ENCODE measurements at regions not wholly inside any gene's neighbourhood (a gene's known extent, or its start where the extent isn't known, plus 50 kb on each side); places are given as distances from the start of the nearest gene placed in this dataset.
A peak's percentile ranks its signal among the peaks of the same experiment; 100 is the strongest.
"Not testable (repeated sequence)": the region's sequence is repeated elsewhere in the genome, so short reads cannot be mapped to it uniquely, and the experiment has no call there.

DNA sequence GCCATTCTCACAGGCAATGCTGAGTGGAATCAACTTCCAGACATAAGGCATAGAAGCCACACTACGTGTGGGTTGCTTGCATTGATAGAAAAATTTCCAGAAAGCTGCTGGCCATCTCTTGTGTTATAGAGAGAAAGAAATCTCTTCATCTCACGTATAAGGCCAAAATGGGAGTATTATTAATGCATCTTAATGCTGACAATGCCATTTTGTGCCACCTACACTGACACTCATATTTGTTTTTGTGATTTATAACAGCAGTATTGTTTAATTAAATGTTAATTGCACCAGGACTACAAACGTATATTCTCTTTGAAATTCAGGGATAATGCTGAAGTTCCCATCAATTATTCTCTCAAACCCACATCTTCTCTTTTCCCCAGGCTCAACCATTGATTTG lies 56.1 kb upstream of the TMEM132D start:
- DNase-seq (ENCODE audit: low read depth in 2 of 3, low spot score in 2 of 3): no peak

DNA sequence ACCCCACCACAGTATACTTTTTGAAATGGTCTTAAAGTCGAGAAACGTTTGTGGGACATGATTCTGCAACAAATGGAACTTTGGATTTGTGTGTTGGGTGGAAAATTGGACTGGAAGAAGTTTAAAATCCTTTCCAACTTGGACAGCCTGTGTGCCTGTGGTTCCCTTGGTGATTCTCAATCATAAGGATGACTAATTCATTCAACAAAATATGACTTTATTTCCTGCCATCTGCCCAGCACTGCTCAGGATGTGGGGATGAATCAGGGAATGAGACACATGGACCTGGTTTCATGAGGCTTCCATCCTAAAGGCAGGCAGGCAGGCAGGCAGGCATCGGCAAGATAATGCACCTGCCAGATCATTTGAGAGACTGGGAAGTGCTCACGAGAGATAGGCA lies 57.3 kb upstream of the TMEM132D start:
- no peak for DNase-seq (ENCODE audit: low read depth in 2 of 3, low spot score in 2 of 3)

DNA sequence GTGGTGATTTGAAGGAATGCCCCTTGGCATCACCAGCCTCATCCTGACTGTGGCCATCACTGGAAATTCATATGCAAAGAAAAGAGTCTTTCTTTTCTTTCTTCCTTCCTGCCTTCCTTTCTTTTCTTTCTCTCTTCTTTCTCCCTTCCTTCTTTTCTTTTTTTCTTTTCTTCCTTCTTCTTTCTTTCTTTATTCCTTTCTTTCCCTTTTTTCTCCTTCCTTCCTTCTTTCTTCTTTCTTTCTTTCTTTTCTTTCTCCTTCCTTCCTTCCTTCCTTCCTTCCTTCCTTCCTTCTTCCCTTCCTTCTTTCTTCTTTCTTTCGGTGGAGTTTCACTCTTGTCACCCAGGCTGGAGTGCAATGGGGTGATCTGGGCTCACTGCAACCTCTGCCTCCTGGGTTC lies 58.0 kb upstream of the TMEM132D start:
- no peak for DNase-seq (ENCODE audit: low read depth in 2 of 3, low spot score in 2 of 3)

DNA sequence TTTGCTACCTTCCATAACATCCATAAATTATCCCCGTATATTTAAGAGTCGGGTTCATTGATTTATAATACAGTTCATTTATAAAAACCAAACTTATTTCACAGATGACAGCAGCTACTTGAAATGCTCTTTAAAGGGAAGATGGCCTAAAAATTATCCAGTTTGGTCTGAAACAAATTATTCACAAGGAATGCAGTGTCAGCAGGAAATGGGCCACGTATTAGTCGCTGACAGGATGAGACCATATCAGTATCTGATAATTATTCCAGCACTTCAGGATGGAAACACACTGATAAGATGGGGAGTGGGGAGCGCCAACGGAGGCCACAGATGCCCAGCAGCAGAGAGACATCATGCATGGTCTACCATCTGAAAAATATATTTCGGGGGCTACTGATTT lies 60.5 kb upstream of the TMEM132D start:
- no peak for DNase-seq (ENCODE audit: low read depth in 2 of 3, low spot score in 2 of 3)

DNA sequence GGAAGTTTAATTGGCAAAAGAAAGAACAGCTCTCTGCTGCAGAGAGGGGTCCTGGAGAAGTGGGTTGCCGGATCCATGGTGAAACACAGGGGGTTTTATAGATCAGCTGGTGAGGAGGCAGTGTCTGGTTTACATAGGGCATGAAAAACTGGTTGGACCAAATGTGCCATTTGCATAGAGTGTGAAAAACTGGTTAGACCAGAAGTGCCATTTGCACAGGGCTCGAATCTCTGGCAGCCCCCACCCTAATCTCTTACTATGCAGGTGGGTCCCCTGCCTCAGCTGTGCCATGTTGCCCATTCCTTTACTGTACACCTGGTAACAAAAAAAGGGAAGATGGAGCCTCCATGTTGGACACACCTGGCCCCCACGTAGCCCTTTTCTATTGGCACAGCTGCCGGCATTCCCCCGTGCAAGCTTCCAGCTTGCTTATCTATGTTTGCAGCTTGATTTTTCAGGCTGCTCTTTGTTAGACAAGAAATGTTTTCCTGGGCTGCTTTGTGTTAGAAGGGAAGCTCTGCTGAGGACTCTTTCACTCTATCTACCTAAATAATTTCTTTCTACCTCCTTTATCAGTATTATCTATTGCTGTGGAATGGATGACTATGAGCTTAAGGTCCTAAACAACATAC lies 61.1 kb upstream of the TMEM132D start:
- DNase-seq (ENCODE audit: low read depth in 2 of 3, low spot score in 2 of 3): no peak

DNA sequence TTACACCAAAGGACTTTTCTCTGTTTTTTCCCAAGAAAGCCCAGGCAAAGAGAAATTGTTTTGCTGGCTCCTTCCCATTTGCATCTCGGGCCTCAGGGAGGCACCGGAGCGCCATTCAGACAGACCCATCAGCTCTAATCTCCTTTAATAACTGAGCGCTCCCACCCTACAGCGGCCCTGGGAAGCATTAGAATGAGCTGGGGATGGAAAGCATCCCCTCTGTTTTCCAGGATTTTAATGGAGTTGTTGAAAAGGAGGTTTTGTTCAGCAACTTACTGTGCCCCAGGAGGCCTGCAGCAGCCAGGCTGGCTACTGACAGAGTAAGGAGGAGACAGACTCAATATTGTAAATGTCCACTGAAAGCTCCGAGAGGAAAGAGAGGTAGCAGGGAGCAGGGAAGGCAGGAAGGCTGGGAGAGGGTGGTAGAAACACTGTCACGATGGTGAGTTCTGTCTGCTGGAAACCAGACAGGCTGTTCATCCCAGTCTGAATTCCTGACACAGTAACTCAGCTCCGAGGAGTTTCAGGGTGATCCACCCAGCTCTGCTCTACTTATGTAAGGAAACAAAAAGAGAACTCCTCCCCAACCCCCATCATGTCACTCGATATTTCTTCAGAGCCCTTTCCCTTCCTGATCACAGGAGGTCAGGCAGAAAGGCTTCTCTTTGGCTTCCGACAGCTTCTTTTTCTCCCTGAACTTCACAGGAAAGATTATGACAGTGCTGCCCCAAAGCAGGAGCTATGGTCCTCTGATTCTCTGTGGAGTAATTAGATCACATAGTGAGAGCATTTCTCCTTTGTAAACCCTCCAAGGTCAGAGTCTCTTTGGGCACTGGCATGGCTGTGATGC lies 62.5 kb upstream of the TMEM132D start:
- no peak for DNase-seq (ENCODE audit: low read depth in 2 of 3, low spot score in 2 of 3)

DNA sequence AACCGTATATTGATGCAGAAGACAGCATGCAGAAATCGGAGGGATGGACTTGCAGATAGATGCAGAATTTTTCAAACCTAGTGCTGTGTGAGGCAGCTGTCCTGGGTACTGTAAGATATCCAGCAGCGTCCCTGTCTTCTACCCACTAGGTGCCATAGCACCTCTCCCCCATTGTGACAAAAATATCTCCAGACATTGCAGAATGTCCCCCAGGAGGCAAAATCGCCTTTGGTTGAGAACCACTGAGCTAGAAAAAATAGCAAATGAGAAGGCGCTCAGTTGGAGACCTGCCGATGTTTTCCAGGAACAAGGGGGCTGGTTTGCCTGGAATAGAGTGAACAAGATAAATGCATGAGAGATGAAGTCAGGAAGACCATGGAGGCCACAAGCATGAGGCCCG lies 67.9 kb upstream of the TMEM132D start:
- DNase-seq (ENCODE audit: low read depth in 2 of 3, low spot score in 2 of 3): no peak

DNA sequence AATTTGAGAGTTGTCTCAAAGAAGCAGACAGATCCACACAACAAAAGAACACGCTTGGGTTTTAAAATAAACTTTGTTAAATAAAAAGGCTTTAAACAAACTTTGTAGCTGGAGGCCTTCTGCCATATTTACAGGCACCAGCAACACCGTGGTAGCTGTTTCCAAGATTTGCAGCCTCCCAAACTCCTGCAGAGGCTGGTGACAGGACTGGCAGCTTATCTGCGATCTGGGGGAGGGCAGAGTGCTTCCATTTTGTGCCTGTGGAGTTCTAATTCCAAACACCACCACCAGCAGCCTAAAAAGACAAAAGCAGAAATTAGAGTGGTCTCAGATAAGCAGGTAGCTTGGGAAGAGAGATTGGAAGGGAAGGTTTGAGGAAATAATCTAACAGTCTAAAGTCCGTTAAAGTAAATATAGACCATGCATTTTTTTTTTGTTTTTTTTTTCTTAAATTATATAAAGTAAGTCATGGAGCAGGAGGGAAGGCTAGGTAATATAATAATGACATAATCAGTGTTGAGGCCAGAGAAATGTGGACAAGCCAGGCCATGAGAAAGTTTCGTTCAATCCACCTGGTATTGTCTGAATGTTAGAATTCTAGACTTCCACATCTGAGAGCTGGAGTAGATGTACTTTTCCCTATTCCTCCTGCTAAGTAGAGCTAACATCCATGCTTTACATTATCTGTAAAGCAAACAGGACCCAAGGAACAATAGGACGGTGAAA lies 69.6 kb upstream of the TMEM132D start:
- DNase-seq (ENCODE audit: low read depth in 2 of 3, low spot score in 2 of 3): no peak

DNA sequence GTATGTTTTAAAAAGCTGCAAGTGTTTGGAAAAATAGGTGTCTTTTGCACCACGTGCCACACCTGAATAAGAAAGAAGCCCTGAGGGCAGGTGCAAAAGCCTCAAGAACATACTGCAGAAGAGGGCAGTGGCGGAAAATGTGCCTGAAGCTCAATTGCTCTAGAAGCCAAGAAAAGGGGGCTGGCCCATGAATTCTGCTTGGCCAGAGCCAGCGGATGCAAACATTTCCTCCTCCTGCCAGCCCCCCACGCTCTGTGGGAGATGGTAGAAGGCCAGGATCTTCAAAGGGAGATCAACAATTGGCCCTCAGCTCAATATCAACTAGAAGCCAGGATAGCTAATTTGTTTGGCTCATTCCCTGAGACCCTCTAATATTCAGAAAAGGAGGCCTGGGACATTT lies 80.3 kb upstream of the TMEM132D start:
- DNase-seq (ENCODE audit: low read depth in 2 of 3, low spot score in 2 of 3): no peak

DNA sequence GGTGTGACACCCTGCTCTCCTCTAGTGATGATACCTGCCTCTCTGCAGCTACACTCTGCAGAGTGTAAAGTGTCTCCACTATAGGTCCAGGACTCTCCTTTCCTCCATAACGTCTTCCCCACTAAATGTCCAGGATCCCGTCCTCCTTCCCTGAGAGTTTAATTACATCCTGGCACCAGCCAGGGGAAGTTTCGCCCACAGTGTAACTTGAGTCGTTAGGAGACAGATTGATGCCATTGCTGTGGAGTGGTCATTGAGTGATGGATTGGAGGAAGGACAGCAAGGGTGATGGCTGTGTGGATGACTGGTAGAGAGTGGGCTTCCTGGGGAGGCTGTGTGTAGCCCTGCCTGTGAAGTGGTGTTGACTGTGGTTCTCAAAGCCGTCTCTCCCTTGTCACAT lies 84.0 kb upstream of the TMEM132D start:
- DNase-seq (ENCODE audit: low read depth in 2 of 3, low spot score in 2 of 3): no peak

DNA sequence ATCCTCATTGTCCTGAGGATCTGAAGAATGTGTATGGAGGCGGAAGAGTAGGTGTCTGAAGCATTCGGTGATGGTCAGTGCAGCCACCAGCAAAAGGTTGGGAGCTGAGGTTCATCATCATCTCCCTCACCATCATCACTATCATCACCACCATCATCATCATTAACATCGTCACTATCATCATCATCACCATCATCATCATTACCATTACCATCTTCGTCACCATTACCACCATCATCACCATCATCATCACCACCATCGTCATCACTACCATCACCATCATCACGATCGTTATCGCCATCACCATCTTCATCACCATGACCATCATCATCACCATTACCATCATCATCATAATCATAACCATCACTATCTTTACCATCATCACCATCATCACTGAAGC lies 90.8 kb upstream of the TMEM132D start:
- DNase-seq (ENCODE audit: low read depth in 2 of 3, low spot score in 2 of 3): no peak

DNA sequence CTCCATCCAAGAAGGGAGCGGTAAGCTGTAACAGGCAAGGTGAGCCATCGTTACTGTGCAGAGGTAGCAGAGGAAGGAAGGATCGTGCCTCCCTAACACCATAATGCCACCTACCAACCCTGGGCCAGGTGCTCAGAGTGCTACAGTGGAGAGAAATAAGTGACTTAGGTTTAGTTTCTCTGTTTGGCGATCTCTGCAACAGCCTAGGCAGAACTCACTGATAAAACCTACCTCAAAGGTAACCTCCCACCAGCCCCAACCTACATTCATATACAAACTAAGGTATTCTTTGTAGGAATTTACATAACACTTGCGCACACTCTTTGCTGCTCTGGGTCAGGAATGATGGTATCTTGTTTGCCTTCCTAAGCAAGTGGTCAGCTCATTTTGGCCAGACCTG lies 93.4 kb upstream of the TMEM132D start:
- no peak for DNase-seq (ENCODE audit: low read depth in 2 of 3, low spot score in 2 of 3)

DNA sequence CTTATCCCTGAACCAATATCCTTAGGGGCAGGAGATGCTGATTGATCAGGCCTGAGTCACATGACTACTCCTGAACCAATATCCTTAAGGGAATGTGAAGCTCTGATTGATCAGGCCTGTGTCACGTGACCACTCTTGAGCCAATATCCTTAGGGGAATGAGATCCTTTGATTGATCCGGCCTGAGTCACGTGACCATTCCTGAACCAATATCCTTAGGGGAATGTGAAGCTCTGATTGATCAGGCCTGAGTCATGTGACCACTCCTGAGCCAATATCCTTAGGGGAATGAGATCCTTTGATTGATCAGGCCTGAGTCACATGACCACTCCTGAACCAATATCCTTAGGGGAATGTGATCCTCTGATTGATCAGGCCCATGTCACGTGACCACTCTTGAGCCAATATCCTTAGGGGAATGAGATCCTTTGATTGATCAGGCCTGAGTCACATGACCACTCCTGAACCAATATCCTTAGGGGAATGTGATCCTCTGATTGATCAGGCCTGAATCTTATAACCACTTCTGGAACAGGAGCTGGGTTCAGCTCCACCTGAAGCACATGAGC lies 100.6 kb upstream of the TMEM132D start:
- DNase-seq (ENCODE audit: low read depth in 2 of 3, low spot score in 2 of 3): not testable (repeated sequence)

DNA sequence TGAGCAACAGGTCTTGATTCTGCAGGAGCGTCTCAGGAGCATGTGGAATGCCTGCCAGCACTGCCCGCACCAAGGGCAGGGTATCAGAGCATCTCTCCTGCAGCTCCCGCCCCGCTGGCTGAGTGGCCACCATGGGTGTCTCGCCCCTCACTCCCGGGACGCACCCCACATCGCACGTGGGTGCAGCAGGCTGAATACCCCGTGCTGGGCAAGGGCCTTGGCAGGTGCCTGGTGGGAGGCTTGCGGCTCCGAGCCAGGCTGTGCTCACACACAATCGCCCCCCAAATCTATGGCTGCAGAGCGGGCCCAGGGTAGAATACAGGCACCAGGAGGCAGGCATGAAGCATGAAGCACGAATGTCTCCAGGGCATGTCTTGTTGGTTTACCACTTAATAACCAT lies 103.9 kb upstream of the TMEM132D start:
- no peak for DNase-seq (ENCODE audit: low read depth in 2 of 3, low spot score in 2 of 3)

DNA sequence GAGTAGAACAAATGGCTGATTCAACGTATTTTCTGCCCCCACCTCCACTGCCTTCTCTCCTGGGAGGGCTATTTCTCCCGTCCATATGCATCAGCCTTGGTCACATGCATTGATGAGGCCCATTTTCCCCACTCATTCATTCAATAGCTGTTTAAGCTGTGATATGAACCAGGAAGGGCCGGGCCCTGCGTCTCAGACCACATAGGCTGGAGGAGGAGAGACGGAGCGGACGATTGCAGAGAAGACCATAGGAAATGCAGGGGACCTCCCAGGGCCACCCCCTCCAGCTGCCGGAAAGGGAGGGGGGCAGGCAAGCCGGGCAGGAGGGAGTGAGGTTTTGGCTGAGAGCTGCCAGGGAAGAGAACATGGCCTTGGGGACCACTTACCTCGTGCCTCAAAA lies 104.4 kb upstream of the TMEM132D start:
- DNase-seq (ENCODE audit: low read depth in 2 of 3, low spot score in 2 of 3): no peak

DNA sequence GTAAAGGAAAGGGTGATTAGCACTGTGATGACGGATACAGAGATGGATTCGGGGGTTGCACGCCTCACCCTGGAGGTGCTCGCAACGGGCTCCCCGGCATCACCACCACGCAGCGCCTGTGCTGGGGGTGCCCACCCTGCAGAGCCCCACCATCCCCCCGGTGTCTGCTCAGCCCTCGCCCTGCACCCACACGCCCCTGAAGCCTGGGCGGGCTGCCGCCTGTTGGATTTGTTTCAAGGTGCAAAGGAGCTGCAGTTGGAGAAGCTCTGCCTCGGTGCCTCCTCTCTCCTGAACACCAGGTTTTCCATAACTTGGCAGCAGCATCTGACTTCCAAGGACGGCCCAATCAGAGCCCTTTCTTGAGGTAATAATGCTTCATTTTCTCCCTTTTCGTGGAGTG lies 106.1 kb upstream of the TMEM132D start:
- DNase-seq (ENCODE audit: low read depth in 2 of 3, low spot score in 2 of 3): no peak

DNA sequence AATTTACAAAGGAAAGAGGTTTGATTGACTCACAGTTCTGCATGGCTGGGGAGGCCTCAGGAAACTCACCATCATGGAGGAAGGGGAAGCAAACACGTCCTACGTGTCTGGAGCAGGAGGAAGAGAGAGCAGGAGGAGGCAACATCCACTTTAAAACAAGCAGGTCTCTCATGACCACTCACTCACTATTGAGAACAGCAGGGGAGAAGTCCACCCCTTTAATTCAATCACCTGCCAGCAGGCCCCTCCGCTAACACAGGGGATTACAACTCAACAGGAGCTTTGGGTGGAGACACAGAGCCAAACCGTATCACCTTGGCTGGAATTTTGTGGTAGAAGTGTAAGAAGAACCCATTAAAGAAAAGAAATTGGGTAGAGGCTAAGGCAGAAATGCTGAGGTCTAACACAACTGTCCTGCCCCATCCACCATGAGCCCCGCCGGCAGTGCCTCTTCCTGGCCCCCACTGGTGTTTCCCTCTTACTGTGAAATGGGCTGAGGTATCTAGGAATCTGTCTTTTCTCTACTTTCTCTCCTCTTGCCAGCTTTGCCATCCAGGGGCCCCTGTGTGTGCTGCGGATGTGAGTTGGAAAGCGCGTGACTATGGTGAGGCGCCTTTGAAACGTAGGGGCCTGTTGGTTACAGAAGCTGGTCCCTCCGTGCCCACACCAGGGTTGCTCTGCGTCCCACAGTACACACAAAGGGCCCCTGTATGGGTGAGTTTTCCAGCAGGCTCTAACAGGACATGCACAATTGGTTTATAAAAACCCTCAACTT lies 108.0 kb upstream of the TMEM132D start:
- DNase-seq (ENCODE audit: low read depth in 2 of 3, low spot score in 2 of 3): no peak

DNA sequence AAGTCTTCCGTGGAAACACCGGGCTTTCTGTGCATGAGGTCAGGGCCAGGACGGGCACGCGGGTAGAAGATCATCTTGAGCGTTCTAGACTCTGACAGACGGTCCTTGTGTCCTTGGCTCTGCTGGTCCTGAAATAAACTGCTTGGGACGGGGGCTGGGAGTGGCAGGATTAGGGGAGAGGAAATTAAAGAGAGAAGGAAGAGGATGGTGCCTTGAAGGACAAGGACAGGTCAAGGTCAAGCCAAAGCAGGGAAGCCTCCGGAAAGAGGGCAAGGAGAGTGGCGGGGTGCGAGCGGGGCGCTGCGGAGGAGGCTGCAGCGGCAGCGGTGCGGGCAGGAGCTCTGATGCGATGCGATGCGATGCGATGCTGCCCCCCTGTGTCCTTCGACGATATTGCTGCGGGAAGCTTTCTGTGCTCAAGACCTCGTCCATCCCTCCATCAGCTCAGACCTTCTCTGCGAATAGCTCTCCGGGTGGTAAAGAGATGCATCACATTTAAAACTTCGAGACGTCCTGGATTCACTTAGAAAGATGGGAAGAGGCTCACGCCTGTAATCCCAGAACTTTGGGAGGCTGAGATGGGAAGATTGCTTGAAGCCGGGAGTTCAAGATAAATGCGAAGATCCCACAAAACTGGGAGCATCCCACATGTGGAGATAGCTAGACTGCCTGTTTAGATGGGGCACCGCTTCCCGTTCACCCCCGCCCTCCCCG lies 110.1 kb upstream of the TMEM132D start:
- DNase-seq (ENCODE audit: low read depth in 2 of 3, low spot score in 2 of 3): peak in 2 of 3 donors; percentile 22 to 47

DNA sequence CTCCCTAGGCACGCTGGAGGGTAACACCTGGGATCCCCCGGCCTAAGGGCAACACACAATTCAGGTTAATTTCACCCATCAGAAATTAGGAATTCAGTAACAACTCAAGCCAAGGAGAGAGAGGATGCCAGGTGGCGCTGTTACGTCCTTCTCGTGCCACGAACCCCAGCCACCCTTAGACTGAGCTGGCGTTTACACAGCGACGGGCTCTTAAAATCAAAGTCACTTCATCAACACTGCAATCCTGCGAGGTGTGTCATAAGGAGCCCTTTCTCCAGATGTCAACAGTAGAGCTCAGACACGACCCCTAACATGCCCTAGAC lies 110.6 kb upstream of the TMEM132D start:
- no peak for DNase-seq (ENCODE audit: low read depth in 2 of 3, low spot score in 2 of 3)

DNA sequence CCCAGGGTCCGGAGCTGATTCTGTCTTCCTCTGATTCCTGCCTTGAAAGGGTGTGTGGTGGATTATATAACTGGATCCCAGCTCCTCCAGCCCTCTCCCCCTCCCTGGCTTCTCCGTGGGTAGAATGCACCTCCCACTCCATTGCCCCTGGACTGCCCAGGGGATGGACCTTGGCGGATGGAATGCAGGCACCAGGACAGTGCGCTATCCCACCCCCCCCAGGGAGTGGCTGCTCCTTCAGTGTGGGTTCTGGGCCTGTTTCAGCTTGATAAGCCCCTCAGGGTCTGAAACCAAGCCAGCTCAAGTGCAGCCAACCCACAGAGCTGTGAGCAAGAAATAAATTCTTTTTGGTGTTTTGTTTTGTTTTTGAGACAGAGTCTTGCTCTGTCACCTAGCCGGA lies 112.4 kb upstream of the TMEM132D start:
- DNase-seq (ENCODE audit: low read depth in 2 of 3, low spot score in 2 of 3): no peak

All from hematopoietic multipotent progenitor cell (in vitro differentiated cells).